Lung (tissue), 11 donors: ENCODE measurements at regions not wholly inside any gene's neighbourhood (a gene's known extent, or its start where the extent isn't known, plus 50 kb on each side); places are given as distances from the start of the nearest gene placed in this dataset.
A peak's percentile ranks its signal among the peaks of the same experiment; 100 is the strongest.

Experiments
- ATAC-seq: fragments of 200-7000 bp; cut with Tn5 transposase; one replicate; pipeline ENCODE4 v1.9.1; 2020; ENCODE audit warnings: moderate number of reproducible peaks; ENCODE audit not compliant: insufficient read depth, low FRiP score
- DNase-seq, 3 donors: peaks; one replicate each; pipeline ENCODE4 v3.0.0-alpha.2; 2013 to 2017
- H3K27ac ChIP-seq, 2 donors: one replicate each; pipeline ENCODE4 v1.5.1; 2013; ENCODE audit warnings: mild to moderate bottlenecking in 2 of 2, moderate library complexity in 2 of 2, control low read depth in 1 of 2, inconsistent platforms in 1 of 2, low read depth in 1 of 2, low read length in 1 of 2
- H3K27me3 ChIP-seq, 3 donors: one replicate each; pipeline ENCODE4 v1.5.1; 2013; ENCODE audit warnings: low read length in 2 of 3; ENCODE audit not compliant: control insufficient read depth in 3 of 3, insufficient read depth in 3 of 3
- H3K36me3 ChIP-seq, 4 donors: one replicate each; pipeline ENCODE4 v1.5.1; 2013; ENCODE audit warnings: low read length in 4 of 4, mild to moderate bottlenecking in 1 of 4, moderate library complexity in 1 of 4; ENCODE audit not compliant: control insufficient read depth in 4 of 4, insufficient read depth in 4 of 4
- H3K4me1 ChIP-seq, 5 donors: one replicate each; pipeline ENCODE4 v1.5.1; 2013; ENCODE audit warnings: low read length in 5 of 5, mild to moderate bottlenecking in 2 of 5, moderate library complexity in 1 of 5; ENCODE audit not compliant: control insufficient read depth in 5 of 5, insufficient read depth in 5 of 5
- H3K4me3 ChIP-seq: one replicate; pipeline ENCODE4 v1.5.1; 2013; ENCODE audit warnings: mild to moderate bottlenecking, control low read depth, moderate library complexity
- H3K9ac ChIP-seq, 2 donors: one replicate each; pipeline ENCODE4 v1.5.1; 2013; ENCODE audit warnings: low read length in 2 of 2, control low read depth in 1 of 2; ENCODE audit not compliant: insufficient read depth in 1 of 2
- H3K9me3 ChIP-seq, 4 donors: one replicate each; pipeline ENCODE4 v1.5.1; 2013; ENCODE audit warnings: low read length in 3 of 4, mild to moderate bottlenecking in 1 of 4, moderate library complexity in 1 of 4; ENCODE audit not compliant: control insufficient read depth in 4 of 4, insufficient read depth in 3 of 4
- CTCF ChIP-seq: IDR thresholded peaks from 2 replicates; pipeline ENCODE4 v1.5.1; 2012; ENCODE audit warnings: mild to moderate bottlenecking; ENCODE audit errors: control extremely low read depth, extremely low read depth
- WGBS, 2 donors: extraction: QIAGEN DNeasy Blood & Tissue Kit; methylation state at CpG; one replicate each; pipeline ENCODE4 v1.1.7; 2013; 5-methylcytosine and 5-hydroxymethylcytosine counted together
- donor health status: control.
- donor health status: control.
- donor health status: Bipolar disorder and iron deficiency.
- donor health status: healthy.
- donor health status: DM: yes; HTN: yes; CAD: no.

- H3K36me3 ChIP-seq = no peaks in the 10 kb centered on the region
- H3K27me3 ChIP-seq = no peaks in the 10 kb centered on the region
- DNase-seq = no peak
- H3K4me1 ChIP-seq = peaks cover 0 to 11% (median 0%) of the 10 kb centered on the region in 5 donors
- peaks cover 0 to 5% (median 0%) of the 10 kb centered on the region in 4 donors for H3K9me3 ChIP-seq
- H3K27ac ChIP-seq = no peak overlapping the region
- no peak overlapping the region for H3K9ac ChIP-seq
- WGBS, 2 donors = 91 to 93% methylated on average over 2 of the region's 2 CpGs
- no peak for ATAC-seq
- H3K4me3 ChIP-seq = no peak overlapping the region
- no peak for TF ChIP-seq CTCF
Measured at GRCh38 chr2:235283246-235283645, 210.6 kb upstream of the AGAP1 start.

GRCh38 chr2:235286622-235287374 lies 207.0 kb upstream of the AGAP1 start:
- Histone ChIP-seq H3K27me3 (no peaks in the 10 kb centered on the region), H3K4me3 (no peak overlapping the region), H3K27ac (no peak overlapping the region), H3K9me3 (peaks cover 0 to 5% (median 0%) of the 10 kb centered on the region in 4 donors), H3K9ac (no peak overlapping the region), H3K36me3 (no peaks in the 10 kb centered on the region), H3K4me1 (peaks cover 0 to 11% (median 0%) of the 10 kb centered on the region in 5 donors)
- 88% methylated on average over 3 of the region's 3 CpGs for WGBS, 2 donors
- ATAC-seq (no peak), DNase-seq (no peak)
- TF ChIP-seq CTCF = no peak

- no peaks in the 10 kb centered on the region for H3K27me3 ChIP-seq
- H3K27ac ChIP-seq = no peak overlapping the region
- TF ChIP-seq CTCF = no peak
- H3K9me3 ChIP-seq = peaks cover 0 to 3% (median 0%) of the 10 kb centered on the region in 4 donors
- DNase-seq (peak; percentile 48 to 63 (median 57)), ATAC-seq (no peak)
- H3K4me3 ChIP-seq = no peak overlapping the region
- no peak overlapping the region for H3K9ac ChIP-seq
- no peaks in the 10 kb centered on the region for H3K36me3 ChIP-seq
- 72 to 77% methylated on average over 6 of the region's 6 CpGs for WGBS, 2 donors
- H3K4me1 ChIP-seq = peaks cover 0 to 11% (median 0%) of the 10 kb centered on the region in 5 donors
Measured at GRCh38 chr2:235287375-235287733, 206.5 kb upstream of the AGAP1 start.
